K562 (cell line): ENCODE measurements at regions not wholly inside any gene's neighbourhood (a gene's known extent, or its start where the extent isn't known, plus 50 kb on each side); places are given as distances from the start of the nearest gene placed in this dataset.

Experiments
- ATAC-seq: fragments of 200-7000 bp; cut with Tn5 transposase; 3 replicates; pipeline ENCODE4 v1.9.1; 2020; ENCODE audit warnings: moderate library complexity
- BruUV-seq: library from RNA; stranded (reverse); fragments of 400-500 nt; replicated peaks from 2 replicates; lab custom pipeline; 2021; lab: Mats Ljungman, UMichigan
- CTCF ChIA-PET: fragments of 300-600 bp; formaldehyde crosslinking; extraction: SDS; loops from one replicate; lab custom pipeline; 2021; ENCODE audit warnings: low intra/inter-chr PET ratio; lab: Yijun Ruan, JAX
- POLR2A ChIA-PET: fragments of 300-600, 350-650 bp; sonication (Branson Sonifier 250); formaldehyde crosslinking; extraction: SDS; loops from one replicate; lab custom pipeline; 2021; ENCODE audit warnings: antibody characterized with exemption, inconsistent platforms; lab: Yijun Ruan, JAX
- DNase-seq, 4 experiments: peaks; one replicate each; pipeline versions ENCODE4 v3.0.0 to v3.0.0-alpha.2; 2011 to 2018; ENCODE audit warnings: low spot score in 3 of 4, mixed read lengths in 3 of 4; ENCODE audit errors: extremely low read depth in 1 of 4
- FAIRE-seq: peaks from 2 replicates; lab custom pipeline; 2011; peaks lifted over from hg19 to GRCh38; lab: Jason Lieb, UNC
- H2AFZ ChIP-seq: 2 replicates; pipeline ENCODE4 v1.6.0; 2011; ENCODE audit warnings: low read depth, low read length, control low read depth, inconsistent platforms
- H3K27ac ChIP-seq: fragments of 200-600 bp; 3 replicates; pipeline ENCODE4 v1.8.0; 2011; ENCODE audit warnings: low read depth, mild to moderate bottlenecking, control low read depth, inconsistent platforms, low read length, moderate library complexity, mixed read lengths; ENCODE audit errors: extremely low read depth
- H3K27me3 ChIP-seq, 2 experiments: fragments of 300-600 bp in 1 of 2; 2 replicates in 1 of 2; 3 replicates in 1 of 2; pipeline versions ENCODE4 v1.6.0 to v1.8.0; 2011; ENCODE audit warnings: inconsistent platforms in 2 of 2, low read length in 2 of 2, mild to moderate bottlenecking in 1 of 2, mixed read lengths in 1 of 2, moderate library complexity in 1 of 2; ENCODE audit not compliant: control insufficient read depth in 2 of 2, insufficient read depth in 2 of 2
- H3K36me3 ChIP-seq: fragments of 300-600 bp; 3 replicates; pipeline ENCODE4 v1.8.0; 2011; ENCODE audit warnings: mild to moderate bottlenecking, low read length, inconsistent platforms; ENCODE audit not compliant: control insufficient read depth, insufficient read depth
- H3K4me1 ChIP-seq, 2 experiments: fragments of 200-600 bp in 1 of 2; replicated peaks in 1 of 2; 2 replicates in 1 of 2; 3 replicates in 1 of 2; pipeline versions ENCODE4 v1.5.1 to v1.8.0; 2011; ENCODE audit warnings: inconsistent platforms in 2 of 2, low read length in 2 of 2, mild to moderate bottlenecking in 1 of 2, mixed read lengths in 1 of 2, moderate library complexity in 1 of 2; ENCODE audit not compliant: control insufficient read depth in 2 of 2, insufficient read depth in 2 of 2
- H3K4me2 ChIP-seq: 2 replicates; pipeline ENCODE4 v1.6.1; 2011; ENCODE audit warnings: low read length, control low read depth, inconsistent platforms, mixed read lengths; ENCODE audit not compliant: insufficient read depth
- H3K4me3 ChIP-seq: fragments of 200-600 bp; sonication (generic), shearing (Covaris generic); 2 replicates; pipeline ENCODE4 v1.5.1; 2016; ENCODE audit warnings: control low read depth, inconsistent platforms
- H3K79me2 ChIP-seq: fragments of 200-600 bp; 3 replicates; pipeline ENCODE4 v1.8.0; 2011; ENCODE audit warnings: low read length, inconsistent platforms; ENCODE audit not compliant: control insufficient read depth, insufficient read depth
- H3K9ac ChIP-seq, 2 experiments: 2 replicates each; pipeline versions ENCODE4 v1.6.0 to v1.6.1; 2011; ENCODE audit warnings: low read depth in 2 of 2, low read length in 2 of 2, control low read depth in 1 of 2, inconsistent platforms in 1 of 2, mild to moderate bottlenecking in 1 of 2, mixed read lengths in 1 of 2; ENCODE audit not compliant: insufficient read depth in 1 of 2
- H3K9me1 ChIP-seq: one replicate; pipeline ENCODE4 v1.6.0; 2011; ENCODE audit warnings: inconsistent platforms, mild to moderate bottlenecking, low read length, moderate library complexity; ENCODE audit not compliant: control insufficient read depth, insufficient read depth
- H3K9me3 ChIP-seq: replicated peaks from 2 replicates; pipeline ENCODE4 v1.5.1; 2011; ENCODE audit warnings: low read depth, low read length, inconsistent platforms; ENCODE audit not compliant: control insufficient read depth, insufficient read depth
- H4K20me1 ChIP-seq: replicated peaks from 2 replicates; pipeline ENCODE4 v1.6.1; 2011; ENCODE audit warnings: low read length, inconsistent platforms, mixed read lengths; ENCODE audit not compliant: control insufficient read depth, insufficient read depth
- CBX3 ChIP-seq, 2 experiments: IDR thresholded peaks; 1 replicate in 1 of 2; 2 replicates in 1 of 2; pipeline ENCODE4 v1.6.1; 2012; ENCODE audit warnings: inconsistent platforms in 2 of 2, low read length in 2 of 2, borderline replicate concordance in 1 of 2, control low read depth in 1 of 2
- CREB3 ChIP-seq: fragments of 450-650 bp; conservative IDR thresholded peaks from 2 replicates; pipeline ENCODE4 v1.6.1; 2016; ENCODE audit warnings: missing genetic modification characterization, low read depth, mild to moderate bottlenecking, missing compliant biosample characterization, moderate library complexity
- HMG20A ChIP-seq: fragments of 450-650 bp; formaldehyde crosslinking; conservative IDR thresholded peaks from 2 replicates; pipeline ENCODE4 v1.4.0; 2020; ENCODE audit warnings: mild to moderate bottlenecking, mixed read lengths
- RBM22 ChIP-seq: fragments of 200-400 bp; formaldehyde crosslinking; IDR thresholded peaks from 2 replicates; pipeline ENCODE4 v1.6.1; 2018; ENCODE audit warnings: low read length, low read depth; ENCODE audit not compliant: poor library complexity, severe bottlenecking
- RFX1 ChIP-seq: fragments of 450-650 bp; IDR thresholded peaks from 2 replicates; pipeline ENCODE4 v1.6.1; 2016; ENCODE audit warnings: mild to moderate bottlenecking, moderate library complexity
- VEZF1 ChIP-seq: fragments of 200-800 bp; sonication (Bioruptor generic); IDR thresholded peaks from 2 replicates; pipeline ENCODE4 v1.6.1; 2017; ENCODE audit warnings: missing genetic modification characterization, missing compliant biosample characterization
- ZKSCAN1 ChIP-seq: fragments of 150-350 bp; IDR thresholded peaks from 2 replicates; pipeline ENCODE4 v1.6.1; 2016; ENCODE audit warnings: low read depth, low read length
- ZNF23 ChIP-seq: fragments of 250-450 bp; sonication (Bioruptor Pico); IDR thresholded peaks from 2 replicates; pipeline ENCODE4 v1.4.0; 2020; ENCODE audit warnings: mild to moderate bottlenecking
- WGBS: fragments of 100-300 bp; shearing (Covaris generic); methylation state at CpG from one replicate; pipeline ENCODE4 v1.1.6; 2016; ENCODE audit warnings: low coverage, mixed read lengths; ENCODE audit not compliant: insufficient coverage; ENCODE audit errors: missing lambda C conversion rate; 5-methylcytosine and 5-hydroxymethylcytosine counted together
- in situ Hi-C: fragments of 300-500 bp; cut with MboI; formaldehyde crosslinking; loops from 4 replicates; pipeline ENCODE4 v1.15.0; 2018; ENCODE audit warnings: inconsistent platforms, mixed read lengths
- intact Hi-C: fragments of 100-400 bp; cut with micrococcal nuclease; formaldehyde crosslinking; loops from 2 replicates; pipeline ENCODE4 v1.14.2; 2022

GRCh38 chr22:26751217-26751616 lies 93.8 kb downstream of the MIAT start:
- no peak for FAIRE-seq
- Histone ChIP-seq H3K9me1 (no peaks in the 10 kb centered on the region), H4K20me1 (no peaks in the 10 kb centered on the region), H3K4me3 (no peak overlapping the region), H3K79me2 (no peaks in the 10 kb centered on the region), H3K4me2 (no peak overlapping the region), H3K36me3 (no peaks in the 10 kb centered on the region), H3K9ac (no peak overlapping the region), H2AFZ (no peak overlapping the region), H3K27me3 (no peaks in the 10 kb centered on the region), H3K27ac (no peak overlapping the region), H3K4me1 (no peaks in the 10 kb centered on the region; a peak in 1 of 5 replicates), H3K9me3 (no peaks in the 10 kb centered on the region)
- DNase-seq = peak in 1 of 4 experiments; percentile 7
- in situ Hi-C loops = loop anchor here (25.0 kb wide), 2 partner anchors 1061 to 1261 kb away; partner anchors contain the start of gene MN1
- CTCF ChIA-PET = no interaction called here
- WGBS = 0% methylated on average over 2 of the region's 5 CpGs
- TF ChIP-seq ZKSCAN1 = 0 out of 2 replicates have a peak, but pooled peaks have one; percentile 1
- TF ChIP-seq HMG20A (CRISPR knock-in tag) = no peak
- TF ChIP-seq ZNF23 (CRISPR knock-in tag) = no peak
- no peak for TF ChIP-seq VEZF1 (CRISPR knock-in tag)
- no peak for TF ChIP-seq CREB3 (tag)
- TF ChIP-seq RBM22 = no peak
- TF ChIP-seq CBX3 (IDR thresholded peaks at IDR 0.05; ENCODE audit: borderline replicate concordance in 1 of 2, low read length in 2 of 2) = no peak
- TF ChIP-seq RFX1 = peak; percentile 21; the same call in 1 of the 2 replicates
- BruUV-seq = no TSS peak
- intact Hi-C loops = loop anchor here (10.0 kb wide), 1 partner anchor 1054 kb away; the partner anchor contains the start of gene MN1
- POLR2A ChIA-PET = interaction anchor here (1.2 kb wide), 1 partner anchor 13 kb away, joined by 3 read pairs; no protein-coding TSS in a partner anchor
- no peak for ATAC-seq
